Nephron progenitor cell (in vitro differentiated cells): ENCODE measurements at regions not wholly inside any gene's neighbourhood (a gene's known extent, or its start where the extent isn't known, plus 50 kb on each side); places are given as distances from the start of the nearest gene placed in this dataset.

Experiments used
- DNase-seq: peaks from one replicate; pipeline ENCODE4 v3.0.0; 2021
- H3K27ac Mint-ChIP-seq: 2 replicates; pipeline ENCODE4 v1.8.0; 2021; ENCODE audit warnings: mild to moderate bottlenecking, moderate library complexity, mixed read lengths
- H3K27me3 Mint-ChIP-seq: 2 replicates; pipeline ENCODE4 v1.8.0; 2021; ENCODE audit warnings: mild to moderate bottlenecking, low read depth, mixed read lengths; ENCODE audit not compliant: poor library complexity
- H3K36me3 Mint-ChIP-seq: 2 replicates; pipeline ENCODE4 v1.8.0; 2021; ENCODE audit warnings: low read depth, mixed read lengths
- H3K4me1 Mint-ChIP-seq: 2 replicates; pipeline ENCODE4 v1.8.0; 2021; ENCODE audit warnings: mixed read lengths
- H3K4me3 Mint-ChIP-seq: 2 replicates; pipeline ENCODE4 v1.8.0; 2021; ENCODE audit warnings: mild to moderate bottlenecking, moderate library complexity, mixed read lengths
- H3K9me3 Mint-ChIP-seq: 2 replicates; pipeline ENCODE4 v1.8.0; 2021; ENCODE audit warnings: mild to moderate bottlenecking, moderate library complexity, mixed read lengths
- TF ChIP-seq, protein P1 (sequence below): fragments of 200-600 bp; sonication (generic); IDR thresholded peaks from 2 replicates; pipeline ENCODE4 v1.5.0; 2021; ENCODE audit warnings: antibody characterized with exemption

- H3K27me3 Mint-ChIP-seq: no peaks in the 10 kb centered on the region
Measured at GRCh38 chr11:96758957-96759356, 369.1 kb downstream of the JRKL start.

GRCh38 chr11:96760306-96760705 is 370.5 kb downstream of the JRKL start:
- TF ChIP-seq, protein P1, sequence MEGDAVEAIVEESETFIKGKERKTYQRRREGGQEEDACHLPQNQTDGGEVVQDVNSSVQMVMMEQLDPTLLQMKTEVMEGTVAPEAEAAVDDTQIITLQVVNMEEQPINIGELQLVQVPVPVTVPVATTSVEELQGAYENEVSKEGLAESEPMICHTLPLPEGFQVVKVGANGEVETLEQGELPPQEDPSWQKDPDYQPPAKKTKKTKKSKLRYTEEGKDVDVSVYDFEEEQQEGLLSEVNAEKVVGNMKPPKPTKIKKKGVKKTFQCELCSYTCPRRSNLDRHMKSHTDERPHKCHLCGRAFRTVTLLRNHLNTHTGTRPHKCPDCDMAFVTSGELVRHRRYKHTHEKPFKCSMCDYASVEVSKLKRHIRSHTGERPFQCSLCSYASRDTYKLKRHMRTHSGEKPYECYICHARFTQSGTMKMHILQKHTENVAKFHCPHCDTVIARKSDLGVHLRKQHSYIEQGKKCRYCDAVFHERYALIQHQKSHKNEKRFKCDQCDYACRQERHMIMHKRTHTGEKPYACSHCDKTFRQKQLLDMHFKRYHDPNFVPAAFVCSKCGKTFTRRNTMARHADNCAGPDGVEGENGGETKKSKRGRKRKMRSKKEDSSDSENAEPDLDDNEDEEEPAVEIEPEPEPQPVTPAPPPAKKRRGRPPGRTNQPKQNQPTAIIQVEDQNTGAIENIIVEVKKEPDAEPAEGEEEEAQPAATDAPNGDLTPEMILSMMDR: no peak
- Mint-ChIP-seq H3K36me3 (no peaks in the 10 kb centered on the region), H3K27me3 (no peaks in the 10 kb centered on the region), H3K4me1 (no peaks in the 10 kb centered on the region), H3K27ac (no peak overlapping the region), H3K4me3 (no peak overlapping the region), H3K9me3 (no peaks in the 10 kb centered on the region)
- no peak for DNase-seq

More at GRCh38 chr11:96758957-96759356, 369.1 kb downstream of the JRKL start:
- no peak overlapping the region for H3K27ac Mint-ChIP-seq
- no peak overlapping the region for H3K4me3 Mint-ChIP-seq
- H3K9me3 Mint-ChIP-seq: no peaks in the 10 kb centered on the region
- no peaks in the 10 kb centered on the region for H3K36me3 Mint-ChIP-seq
- no peak for DNase-seq
- TF ChIP-seq, protein P1: no peak
- no peaks in the 10 kb centered on the region for H3K4me1 Mint-ChIP-seq

GRCh38 chr11:96760815-96761214 is 371.0 kb downstream of the JRKL start:
- Mint-ChIP-seq H3K27ac (no peak overlapping the region), H3K9me3 (no peaks in the 10 kb centered on the region), H3K4me1 (no peaks in the 10 kb centered on the region), H3K27me3 (no peaks in the 10 kb centered on the region), H3K4me3 (no peak overlapping the region), H3K36me3 (no peaks in the 10 kb centered on the region)
- TF ChIP-seq, protein P1: no peak
- no peak for DNase-seq

GRCh38 chr11:96761451-96761850 is 371.6 kb downstream of the JRKL start:
- Mint-ChIP-seq H3K27ac (no peak overlapping the region), H3K36me3 (no peaks in the 10 kb centered on the region), H3K4me1 (no peaks in the 10 kb centered on the region), H3K4me3 (no peak overlapping the region), H3K9me3 (no peaks in the 10 kb centered on the region), H3K27me3 (no peaks in the 10 kb centered on the region)
- no peak for DNase-seq
- TF ChIP-seq, protein P1: no peak

DNA sequence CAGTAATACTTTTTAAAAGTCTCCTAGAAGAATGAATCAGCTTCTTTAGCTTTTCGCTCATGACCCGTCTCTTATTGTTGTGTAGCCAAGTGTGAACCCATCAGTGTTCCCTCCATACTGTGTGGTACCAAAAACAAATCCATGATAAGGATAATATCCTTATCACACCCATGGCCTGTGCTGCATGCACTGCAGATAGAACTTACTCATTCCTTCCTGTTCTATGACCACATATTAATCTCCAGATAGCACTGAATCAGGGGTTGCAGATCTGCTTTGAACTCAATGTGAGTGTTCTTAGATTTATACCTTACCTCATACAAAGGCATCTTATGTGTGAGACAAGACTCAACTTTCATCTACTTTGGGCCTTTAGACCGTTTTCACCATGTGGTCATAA is 373.4 kb downstream of the JRKL start:
- Mint-ChIP-seq H3K9me3 (peaks cover 4% of the 10 kb centered on the region), H3K36me3 (no peaks in the 10 kb centered on the region), H3K27ac (no peak overlapping the region), H3K4me3 (no peak overlapping the region), H3K4me1 (no peaks in the 10 kb centered on the region), H3K27me3 (no peaks in the 10 kb centered on the region)
- no peak for DNase-seq
- TF ChIP-seq, protein P1: no peak

DNA sequence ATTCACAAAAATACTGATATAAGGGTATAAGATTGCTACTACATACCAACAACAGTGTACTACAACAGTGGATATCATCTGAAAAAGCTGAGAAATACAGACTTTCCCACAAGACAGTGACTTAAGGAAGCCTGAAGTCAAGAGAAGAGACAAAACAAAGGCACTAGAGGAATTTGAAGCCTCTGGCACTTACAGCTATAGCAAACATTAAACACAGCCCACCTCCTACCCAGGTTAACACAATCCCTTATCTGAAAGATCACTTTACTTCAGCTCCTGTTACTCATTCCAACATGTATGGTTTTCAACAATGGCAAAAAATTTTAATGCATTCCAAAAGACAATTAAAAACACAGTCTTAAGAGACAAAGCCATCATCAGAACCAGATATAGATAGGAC is 388.5 kb downstream of the JRKL start:
- peaks cover 10% of the 10 kb centered on the region for H3K9me3 Mint-ChIP-seq
- no peak overlapping the region for H3K4me3 Mint-ChIP-seq
- H3K4me1 Mint-ChIP-seq: no peaks in the 10 kb centered on the region
- no peaks in the 10 kb centered on the region for H3K36me3 Mint-ChIP-seq
- H3K27ac Mint-ChIP-seq: no peak overlapping the region
- no peak for DNase-seq
- no peaks in the 10 kb centered on the region for H3K27me3 Mint-ChIP-seq
- TF ChIP-seq, protein P1: no peak
